ENCODE measurements at regions not wholly inside any gene's neighbourhood (a gene's known extent, or its start where the extent isn't known, plus 50 kb on each side); places are given as distances from the start of the nearest gene placed in this dataset.
"Not testable (repeated sequence)": the region's sequence is repeated elsewhere in the genome, so short reads cannot be mapped to it uniquely, and the experiment has no call there.

DNA sequence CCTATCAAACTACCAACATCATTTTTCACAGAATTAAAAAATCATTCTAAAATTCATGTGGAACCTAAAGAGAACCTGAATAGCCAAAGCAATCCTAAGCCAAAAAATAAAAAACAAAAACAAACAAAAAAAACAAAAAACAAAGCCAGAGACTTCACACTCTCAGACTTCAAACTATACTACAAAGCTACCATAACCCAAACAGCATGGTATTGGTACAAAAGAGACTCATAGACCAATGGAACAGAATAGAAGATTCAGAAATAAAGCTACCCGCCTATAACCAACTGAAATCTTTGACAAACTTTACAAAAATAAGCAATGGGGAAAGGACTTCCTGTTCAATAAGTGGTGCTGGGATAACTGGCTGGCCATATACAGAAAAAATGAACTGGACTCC is 152.3 kb upstream of the SMIM31 start:
- no peak overlapping the region for H3K27ac Mint-ChIP-seq
- Histone ChIP-seq H4K5ac (ENCODE audit: insufficient read length, low read depth, low read length) (no peak overlapping the region), H3K79me2 (ENCODE audit: insufficient read depth, low read length) (no peaks in the 10 kb centered on the region), H3K9me3 (ENCODE audit: control insufficient read depth, low read depth, low read length) (no peaks in the 10 kb centered on the region), H3K4ac (ENCODE audit: low read depth, low read length) (no peak overlapping the region), H3K18ac (ENCODE audit: insufficient read length, low read depth, low read length) (no peak overlapping the region), H3K14ac (ENCODE audit: insufficient read depth, low read length) (no peak overlapping the region), H2BK120ac (ENCODE audit: low read depth, low read length, poor library complexity, severe bottlenecking) (no peak overlapping the region), H2BK15ac (ENCODE audit: low read depth, low read length) (no peak overlapping the region), H3K56ac (ENCODE audit: insufficient read length, low read depth, low read length) (no peak overlapping the region), H4K8ac (replicated peaks; ENCODE audit: insufficient read length, low read depth, low read length) (no peak overlapping the region), H4K20me1 (ENCODE audit: control insufficient read depth, insufficient read depth, insufficient read length) (no peaks in the 10 kb centered on the region), H3K23ac (ENCODE audit: insufficient read length, low read depth, low read length) (no peak overlapping the region), H3T11ph (ENCODE audit: low read length) (no peak overlapping the region), H3K4me2 (ENCODE audit: insufficient read depth, insufficient read length, low read length) (no peak overlapping the region), H3K23me2 (ENCODE audit: insufficient read length, low read depth, low read length, poor library complexity, severe bottlenecking) (no peaks in the 10 kb centered on the region), H3K4me1 (ENCODE audit: insufficient read depth, low read length) (no peaks in the 10 kb centered on the region), H2BK20ac (ENCODE audit: low read depth, low read length, poor library complexity, severe bottlenecking) (no peak overlapping the region), H3K79me1 (ENCODE audit: insufficient read depth, low read depth, low read length, poor library complexity, severe bottlenecking) (no peaks in the 10 kb centered on the region), H2BK5ac (ENCODE audit: insufficient read length, low read length) (no peak overlapping the region), H2AK5ac (ENCODE audit: insufficient read length, low read length) (no peak overlapping the region), H3K27ac (ENCODE audit: insufficient read length, low read depth, low read length) (no peak overlapping the region), H3K9ac (ENCODE audit: extremely low read depth, insufficient read length, low read length) (no peak overlapping the region), H2BK12ac (ENCODE audit: insufficient read length, low read depth, low read length) (no peak overlapping the region), H3K27me3 (ENCODE audit: insufficient read depth, low read length) (no peaks in the 10 kb centered on the region), H2AFZ (ENCODE audit: low read length) (no peak overlapping the region), H4K91ac (ENCODE audit: insufficient read length, low read depth, low read length) (no peak overlapping the region)
- no peaks in the 10 kb centered on the region; a peak in 1 of 4 replicates for H3K4me1 Mint-ChIP-seq
- H3K9me3 Mint-ChIP-seq: peaks cover 17 to 18% of the 10 kb centered on the region in 2 experiments
- H3K36me3 Mint-ChIP-seq (ENCODE audit: insufficient read depth in 1 of 3, low read depth in 3 of 3): peaks cover 2 to 16% (median 6%) of the 10 kb centered on the region in 3 experiments; a peak in 5 of 7 replicates
- TF ChIP-seq, protein P1, sequence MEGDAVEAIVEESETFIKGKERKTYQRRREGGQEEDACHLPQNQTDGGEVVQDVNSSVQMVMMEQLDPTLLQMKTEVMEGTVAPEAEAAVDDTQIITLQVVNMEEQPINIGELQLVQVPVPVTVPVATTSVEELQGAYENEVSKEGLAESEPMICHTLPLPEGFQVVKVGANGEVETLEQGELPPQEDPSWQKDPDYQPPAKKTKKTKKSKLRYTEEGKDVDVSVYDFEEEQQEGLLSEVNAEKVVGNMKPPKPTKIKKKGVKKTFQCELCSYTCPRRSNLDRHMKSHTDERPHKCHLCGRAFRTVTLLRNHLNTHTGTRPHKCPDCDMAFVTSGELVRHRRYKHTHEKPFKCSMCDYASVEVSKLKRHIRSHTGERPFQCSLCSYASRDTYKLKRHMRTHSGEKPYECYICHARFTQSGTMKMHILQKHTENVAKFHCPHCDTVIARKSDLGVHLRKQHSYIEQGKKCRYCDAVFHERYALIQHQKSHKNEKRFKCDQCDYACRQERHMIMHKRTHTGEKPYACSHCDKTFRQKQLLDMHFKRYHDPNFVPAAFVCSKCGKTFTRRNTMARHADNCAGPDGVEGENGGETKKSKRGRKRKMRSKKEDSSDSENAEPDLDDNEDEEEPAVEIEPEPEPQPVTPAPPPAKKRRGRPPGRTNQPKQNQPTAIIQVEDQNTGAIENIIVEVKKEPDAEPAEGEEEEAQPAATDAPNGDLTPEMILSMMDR (conservative IDR thresholded peaks at IDR 0.05): no peak
- no peak for DNase-seq
- H3K4me3 Mint-ChIP-seq: no peak overlapping the region
- no CpG with 5 or more reads among the region's 1 CpG for WGBS (ENCODE audit: extremely low coverage, insufficient read length, low lambda C conversion rate)
- H3K27me3 Mint-ChIP-seq (ENCODE audit: low read depth): no peaks in the 10 kb centered on the region

DNA sequence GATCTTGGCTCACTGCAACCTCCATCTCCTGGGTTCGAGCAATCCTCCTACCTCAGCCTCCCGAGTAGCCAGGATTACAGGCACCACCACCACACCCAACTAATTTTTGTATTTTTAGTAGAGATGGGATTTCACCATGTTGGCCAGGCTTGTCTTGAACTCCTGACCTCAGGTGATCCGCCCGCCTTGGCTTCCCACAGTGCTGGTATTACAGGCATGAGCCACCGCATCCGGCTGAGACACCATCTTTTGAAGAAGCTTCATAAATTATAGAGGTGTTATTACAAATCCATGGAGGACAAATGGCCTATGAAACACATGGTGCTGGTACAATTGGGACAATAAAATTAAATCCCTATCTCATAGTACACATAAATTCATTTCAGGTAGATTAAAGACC is 148.1 kb upstream of the SMIM31 start:
- not testable (repeated sequence) for H4K91ac ChIP-seq (ENCODE audit: insufficient read length, low read depth, low read length); H3K27me3 ChIP-seq (ENCODE audit: insufficient read depth, low read length); H3K56ac ChIP-seq (ENCODE audit: insufficient read length, low read depth, low read length); DNase-seq; H4K5ac ChIP-seq (ENCODE audit: insufficient read length, low read depth, low read length); H2AFZ ChIP-seq (ENCODE audit: low read length); H2BK15ac ChIP-seq (ENCODE audit: low read depth, low read length); H3K4ac ChIP-seq (ENCODE audit: low read depth, low read length); H2AK5ac ChIP-seq (ENCODE audit: insufficient read length, low read length); H2BK120ac ChIP-seq (ENCODE audit: low read depth, low read length, poor library complexity, severe bottlenecking); H3T11ph ChIP-seq (ENCODE audit: low read length); H2BK5ac ChIP-seq (ENCODE audit: insufficient read length, low read length); H3K27me3 Mint-ChIP-seq (ENCODE audit: low read depth); H3K79me2 ChIP-seq (ENCODE audit: insufficient read depth, low read length); H3K18ac ChIP-seq (ENCODE audit: insufficient read length, low read depth, low read length); H3K4me3 Mint-ChIP-seq; H4K20me1 ChIP-seq (ENCODE audit: control insufficient read depth, insufficient read depth, insufficient read length); H3K23ac ChIP-seq (ENCODE audit: insufficient read length, low read depth, low read length); H3K23me2 ChIP-seq (ENCODE audit: insufficient read length, low read depth, low read length, poor library complexity, severe bottlenecking); H3K4me2 ChIP-seq (ENCODE audit: insufficient read depth, insufficient read length, low read length); H3K14ac ChIP-seq (ENCODE audit: insufficient read depth, low read length); H3K9me3 ChIP-seq (ENCODE audit: control insufficient read depth, low read depth, low read length); H2BK20ac ChIP-seq (ENCODE audit: low read depth, low read length, poor library complexity, severe bottlenecking); H3K4me1 ChIP-seq (ENCODE audit: insufficient read depth, low read length); H3K27ac ChIP-seq (ENCODE audit: insufficient read length, low read depth, low read length); H3K9ac ChIP-seq (ENCODE audit: extremely low read depth, insufficient read length, low read length); H2BK12ac ChIP-seq (ENCODE audit: insufficient read length, low read depth, low read length); H3K79me1 ChIP-seq (ENCODE audit: insufficient read depth, low read depth, low read length, poor library complexity, severe bottlenecking); H4K8ac ChIP-seq (replicated peaks; ENCODE audit: insufficient read length, low read depth, low read length); H3K4me1 Mint-ChIP-seq; H3K27ac Mint-ChIP-seq
- WGBS (ENCODE audit: extremely low coverage, insufficient read length, low lambda C conversion rate): no CpG with 5 or more reads among the region's 6 CpGs
- Mint-ChIP-seq H3K36me3 (ENCODE audit: insufficient read depth in 1 of 3, low read depth in 3 of 3) (peaks cover 2 to 15% (median 6%) of the 10 kb centered on the region in 3 experiments; a peak in 5 of 7 replicates), H3K9me3 (peaks cover 18 to 19% of the 10 kb centered on the region in 2 experiments)
